ENCODE measurements at regions not wholly inside any gene's neighbourhood (a gene's known extent, or its start where the extent isn't known, plus 50 kb on each side); places are given as distances from the start of the nearest gene placed in this dataset.

DNA sequence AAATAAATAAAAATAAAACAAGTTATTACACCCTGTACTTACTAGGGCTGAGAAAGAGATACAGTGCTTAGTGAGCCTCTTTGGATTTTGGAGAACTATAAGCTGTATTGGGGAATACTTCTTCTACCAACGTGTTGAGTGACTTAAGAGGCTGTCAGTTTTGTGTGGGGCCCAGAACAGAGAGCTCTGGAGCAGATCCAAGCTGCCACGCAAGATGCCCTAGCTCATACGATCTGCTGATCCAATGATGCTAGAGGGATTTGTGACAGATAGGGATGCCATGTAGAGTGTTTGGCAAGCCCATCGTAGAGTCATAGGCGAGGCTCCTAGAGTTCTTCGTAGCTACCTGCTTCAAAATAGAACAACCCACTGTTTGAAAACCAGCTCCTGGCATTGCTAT, 60.3 kb upstream of the KLF3 start:
- H3K4me3 ChIP-seq, result no peak overlapping the region
- no peaks in the 10 kb centered on the region for H3K36me3 ChIP-seq
- H3K9me3 ChIP-seq, result no peaks in the 10 kb centered on the region
- no peak for TF ChIP-seq CTCF (IDR thresholded peaks at IDR 0.05)
- no peak for TF ChIP-seq POLR2A (IDR thresholded peaks at IDR 0.05)
- no peak for DNase-seq
- H3K27me3 ChIP-seq, result no peaks in the 10 kb centered on the region
- H3K4me1 ChIP-seq, result peaks cover 0 to 11% (median 0%) of the 10 kb centered on the region in 4 donors
- H3K27ac ChIP-seq, result no peak overlapping the region

- peaks cover 0 to 15% (median 0%) of the 10 kb centered on the region in 4 donors for H3K4me1 ChIP-seq
- no peaks in the 10 kb centered on the region for H3K9me3 ChIP-seq
- no peaks in the 10 kb centered on the region for H3K27me3 ChIP-seq
- no peak for TF ChIP-seq CTCF (IDR thresholded peaks at IDR 0.05)
- TF ChIP-seq POLR2A (IDR thresholded peaks at IDR 0.05), result no peak
- H3K36me3 ChIP-seq, result no peaks in the 10 kb centered on the region
- no peak overlapping the region for H3K4me3 ChIP-seq
- DNase-seq, result no peak
- H3K27ac ChIP-seq, result no peak overlapping the region
Observed at GRCh38 chr4:38605181-38605752, 58.7 kb upstream of the KLF3 start.

- Histone ChIP-seq H3K36me3 (no peaks in the 10 kb centered on the region), H3K27me3 (no peaks in the 10 kb centered on the region), H3K9me3 (no peaks in the 10 kb centered on the region), H3K4me1 (peaks cover 0 to 22% (median 0%) of the 10 kb centered on the region in 4 donors), H3K4me3 (no peak overlapping the region), H3K27ac (peak overlapping the region in 1 of 4 donors; percentile 27)
- no peak for DNase-seq
- TF ChIP-seq CTCF (IDR thresholded peaks at IDR 0.05) (no peak), POLR2A (IDR thresholded peaks at IDR 0.05) (no peak)
Observed at GRCh38 chr4:38605753-38606586, 58.0 kb upstream of the KLF3 start.

GRCh38 chr4:38606587-38606905, 57.5 kb upstream of the KLF3 start:
- TF ChIP-seq POLR2A (IDR thresholded peaks at IDR 0.05) (no peak), CTCF (IDR thresholded peaks at IDR 0.05) (no peak)
- H3K4me3 ChIP-seq, result no peak overlapping the region
- peaks cover 0 to 27% (median 0%) of the 10 kb centered on the region in 4 donors for H3K4me1 ChIP-seq

GRCh38 chr4:38609614-38610013, 54.4 kb upstream of the KLF3 start:
- Histone ChIP-seq H3K4me1 (peaks cover 0 to 53% (median 6%) of the 10 kb centered on the region in 4 donors), H3K27me3 (no peaks in the 10 kb centered on the region), H3K36me3 (no peaks in the 10 kb centered on the region), H3K27ac (no peak overlapping the region), H3K9me3 (no peaks in the 10 kb centered on the region), H3K4me3 (no peak overlapping the region)
- no peak for DNase-seq
- TF ChIP-seq POLR2A (IDR thresholded peaks at IDR 0.05) (no peak), CTCF (IDR thresholded peaks at IDR 0.05) (no peak)

More at GRCh38 chr4:38606587-38606905, 57.5 kb upstream of the KLF3 start:
- DNase-seq, result no peak
- Histone ChIP-seq H3K27me3 (no peaks in the 10 kb centered on the region), H3K36me3 (no peaks in the 10 kb centered on the region), H3K27ac (no peak overlapping the region), H3K9me3 (no peaks in the 10 kb centered on the region)

All from Peyer's patch (tissue), 4 donors.